MCF 10A (cell line): ENCODE measurements at regions not wholly inside any gene's neighbourhood (a gene's known extent, or its start where the extent isn't known, plus 50 kb on each side); places are given as distances from the start of the nearest gene placed in this dataset.

Source experiments
- BruUV-seq: library from RNA; stranded (reverse); fragments of 400-500 nt; replicated peaks from 2 replicates; lab custom pipeline; 2021; lab: Mats Ljungman, UMichigan
- CTCF ChIA-PET: fragments of 300-600 bp; sonication (Branson Sonifier 250); formaldehyde crosslinking; extraction: SDS; loops from one replicate; lab custom pipeline; 2021; ENCODE audit warnings: antibody characterized with exemption, inconsistent platforms; lab: Yijun Ruan, JAX
- POLR2A ChIA-PET: fragments of 300-600, 350-650 bp; sonication (Branson Sonifier 250); formaldehyde crosslinking; extraction: SDS; loops from one replicate; lab custom pipeline; 2020; ENCODE audit warnings: antibody characterized with exemption, inconsistent platforms; lab: Yijun Ruan, JAX
- DNase-seq: peaks from one replicate; pipeline ENCODE4 v3.0.0-alpha.2; 2018; ENCODE audit not compliant: unreplicated experiment
- H3K27ac Mint-ChIP-seq: one replicate; pipeline ENCODE4 v1.8.0; 2022; ENCODE audit warnings: mild to moderate bottlenecking, low read depth, mixed read lengths; ENCODE audit not compliant: unreplicated experiment
- H3K27me3 Mint-ChIP-seq: one replicate; pipeline ENCODE4 v1.8.0; 2022; ENCODE audit warnings: mixed read lengths; ENCODE audit not compliant: insufficient read depth, unreplicated experiment
- H3K36me3 Mint-ChIP-seq: one replicate; pipeline ENCODE4 v1.8.0; 2022; ENCODE audit warnings: mild to moderate bottlenecking, moderate library complexity, mixed read lengths; ENCODE audit not compliant: insufficient read depth, unreplicated experiment
- H3K4me1 Mint-ChIP-seq: one replicate; pipeline ENCODE4 v1.8.0; 2022; ENCODE audit warnings: mixed read lengths; ENCODE audit not compliant: insufficient read depth, unreplicated experiment
- H3K4me3 Mint-ChIP-seq: one replicate; pipeline ENCODE4 v1.8.0; 2022; ENCODE audit warnings: mild to moderate bottlenecking, moderate library complexity, mixed read lengths; ENCODE audit not compliant: unreplicated experiment
- H3K9me3 Mint-ChIP-seq: one replicate; pipeline ENCODE4 v1.8.0; 2022; ENCODE audit warnings: mixed read lengths; ENCODE audit not compliant: unreplicated experiment
- CTCF ChIP-seq: fragments of 200-600 bp; IDR thresholded peaks from one replicate; pipeline ENCODE4 v1.8.0; 2022; ENCODE audit warnings: antibody characterized with exemption, mild to moderate bottlenecking; ENCODE audit not compliant: unreplicated experiment
- intact Hi-C: fragments of 100-400 bp; cut with micrococcal nuclease; formaldehyde crosslinking; loops from 2 replicates; pipeline ENCODE4 v1.14.1; 2022

DNA sequence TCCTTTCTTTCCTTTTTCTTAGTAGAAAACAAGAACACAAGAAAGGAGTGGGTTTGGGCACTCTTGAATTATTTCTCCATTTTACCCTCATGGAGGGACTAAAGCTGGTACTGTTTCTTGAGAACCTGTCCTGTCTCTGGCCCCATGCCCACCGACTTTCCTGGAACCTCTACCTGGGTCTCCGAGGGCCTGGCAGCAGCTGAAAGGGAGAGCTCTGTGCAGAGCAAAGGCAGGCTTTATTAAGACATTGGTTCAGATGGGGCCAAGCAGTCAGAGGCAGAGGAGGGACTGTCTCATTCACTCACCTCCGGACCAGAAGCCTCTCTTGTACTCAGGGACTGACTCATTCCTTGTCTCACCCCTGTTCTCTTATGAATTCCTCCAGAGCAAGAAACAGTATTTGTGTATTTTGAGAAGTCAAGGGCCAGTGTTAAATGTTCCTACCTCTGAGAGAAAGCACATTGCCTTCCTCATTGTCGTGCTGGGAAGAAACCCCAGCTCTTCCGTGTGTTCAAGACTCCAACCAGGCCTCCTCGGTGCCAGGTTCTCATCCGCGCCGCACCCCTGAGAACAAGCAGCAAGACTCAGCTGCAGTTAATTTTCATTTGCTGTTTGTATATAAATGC lies 201.9 kb upstream of the NT5C1B start:
- BruUV-seq, result no TSS peak
- no peaks in the 10 kb centered on the region for H3K9me3 Mint-ChIP-seq
- no peak for DNase-seq
- ChIA-PET POLR2A (no interaction called here), CTCF (interaction anchor here (0.6 kb wide), 2 partner anchors 13 to 80 kb away, joined by 3 read pairs; no protein-coding TSS in a partner anchor)
- TF ChIP-seq CTCF, result no peak
- intact Hi-C loops, result no loop called here
- H3K27me3 Mint-ChIP-seq, result no peaks in the 10 kb centered on the region
- peaks cover 7% of the 10 kb centered on the region for H3K4me1 Mint-ChIP-seq
- H3K36me3 Mint-ChIP-seq, result no peaks in the 10 kb centered on the region
- no peak overlapping the region for H3K27ac Mint-ChIP-seq
- H3K4me3 Mint-ChIP-seq, result no peak overlapping the region

DNA sequence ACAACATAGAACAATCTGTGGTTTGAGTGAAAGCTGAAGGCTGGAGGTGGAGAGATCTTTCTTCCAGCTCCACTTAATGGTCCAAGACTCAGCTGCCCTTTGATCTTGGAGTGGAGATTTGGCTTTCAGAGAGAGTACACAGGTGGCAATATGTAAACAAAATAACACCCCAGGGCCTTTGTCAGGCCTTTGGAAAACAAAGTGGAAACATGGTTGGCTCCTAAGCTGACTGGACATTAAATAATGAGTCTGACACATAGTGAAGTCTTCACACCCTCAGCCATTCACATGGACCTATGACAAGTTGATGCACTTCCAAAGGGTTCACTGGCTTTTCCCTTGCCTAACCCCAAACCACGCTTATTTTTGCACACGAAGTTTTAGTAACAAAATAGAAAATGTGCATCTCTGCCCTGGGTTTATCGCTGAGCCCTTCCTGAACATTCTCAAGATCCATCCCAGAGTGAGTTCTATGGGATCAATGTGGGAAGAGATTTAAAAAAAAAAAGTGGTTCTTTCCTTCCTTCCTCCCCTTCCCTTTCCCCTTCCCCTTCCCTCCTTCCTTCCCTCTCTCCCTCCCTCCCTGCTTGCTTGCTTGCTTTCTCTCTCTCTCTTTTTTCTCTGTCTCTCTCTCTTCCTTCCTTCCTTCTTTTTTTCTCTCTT lies 201.3 kb upstream of the NT5C1B start:
- no peaks in the 10 kb centered on the region for H3K9me3 Mint-ChIP-seq
- H3K27ac Mint-ChIP-seq, result no peak overlapping the region
- intact Hi-C loops, result no loop called here
- POLR2A ChIA-PET, result no interaction called here
- DNase-seq, result no peak
- H3K27me3 Mint-ChIP-seq, result no peaks in the 10 kb centered on the region
- CTCF ChIA-PET, result no interaction called here
- TF ChIP-seq CTCF, result no peak
- no peak overlapping the region for H3K4me3 Mint-ChIP-seq
- BruUV-seq, result no TSS peak
- H3K36me3 Mint-ChIP-seq, result no peaks in the 10 kb centered on the region
- H3K4me1 Mint-ChIP-seq, result peaks cover 7% of the 10 kb centered on the region

DNA sequence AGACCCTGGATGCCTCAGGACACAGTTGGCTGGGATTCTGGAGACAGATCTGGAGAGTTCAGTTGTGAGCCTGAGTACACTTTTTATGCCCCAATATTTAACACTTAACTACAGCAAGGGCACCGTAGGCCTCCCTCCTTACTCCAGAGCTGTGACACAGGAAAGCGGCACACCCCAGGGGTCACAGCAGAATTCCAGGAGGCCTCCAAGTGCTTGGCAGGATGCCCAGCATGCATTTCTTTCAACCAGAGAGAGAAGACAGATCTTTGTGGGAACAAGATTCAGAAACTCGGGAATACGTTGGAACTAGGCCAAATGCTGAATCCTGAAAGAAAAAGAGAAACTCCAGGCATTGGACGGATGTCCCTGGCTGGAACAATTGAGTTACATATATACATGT lies 199.2 kb upstream of the NT5C1B start:
- H3K27ac Mint-ChIP-seq, result no peak overlapping the region
- no peaks in the 10 kb centered on the region for H3K9me3 Mint-ChIP-seq
- peak; percentile 34 for DNase-seq
- H3K4me3 Mint-ChIP-seq, result no peak overlapping the region
- intact Hi-C loops, result no loop called here
- H3K4me1 Mint-ChIP-seq, result peaks cover 7% of the 10 kb centered on the region
- no peaks in the 10 kb centered on the region for H3K36me3 Mint-ChIP-seq
- TF ChIP-seq CTCF, result no peak
- no TSS peak for BruUV-seq
- POLR2A ChIA-PET, result no interaction called here
- CTCF ChIA-PET, result interaction anchor here (1.1 kb wide), 1 partner anchor 9 kb away, joined by 5 read pairs; no protein-coding TSS in a partner anchor
- no peaks in the 10 kb centered on the region for H3K27me3 Mint-ChIP-seq

DNA sequence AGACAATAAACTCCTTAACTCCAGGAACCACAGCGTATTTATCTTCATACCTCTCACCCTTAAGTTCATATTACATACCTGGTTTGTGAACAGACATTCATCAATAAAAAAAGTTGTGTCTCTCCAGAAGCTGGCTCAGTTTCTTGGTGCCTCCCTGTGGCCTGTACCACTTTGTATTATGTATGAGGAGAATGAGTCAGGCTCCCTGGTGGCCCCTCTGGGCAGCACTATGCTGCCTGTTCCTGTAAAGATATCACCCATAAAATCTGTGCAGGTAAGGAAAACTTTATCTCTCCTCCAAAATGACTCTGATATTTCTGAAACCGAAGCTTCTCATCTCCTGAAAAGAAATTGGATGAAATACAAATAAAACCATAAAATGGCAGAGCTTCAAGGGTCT lies 198.4 kb upstream of the NT5C1B start:
- no peaks in the 10 kb centered on the region for H3K9me3 Mint-ChIP-seq
- H3K4me1 Mint-ChIP-seq, result peaks cover 7% of the 10 kb centered on the region
- intact Hi-C loops, result no loop called here
- TF ChIP-seq CTCF, result no peak
- POLR2A ChIA-PET, result no interaction called here
- no TSS peak for BruUV-seq
- no peaks in the 10 kb centered on the region for H3K27me3 Mint-ChIP-seq
- H3K27ac Mint-ChIP-seq, result no peak overlapping the region
- no peak overlapping the region for H3K4me3 Mint-ChIP-seq
- H3K36me3 Mint-ChIP-seq, result no peaks in the 10 kb centered on the region
- no peak for DNase-seq
- CTCF ChIA-PET, result interaction anchor here (1.1 kb wide), 1 partner anchor 8 kb away, joined by 5 read pairs; no protein-coding TSS in a partner anchor
